H9 (cell line): ENCODE measurements at regions not wholly inside any gene's neighbourhood (a gene's known extent, or its start where the extent isn't known, plus 50 kb on each side); places are given as distances from the start of the nearest gene placed in this dataset.

Experiments used
- DNase-seq: peaks from one replicate; pipeline ENCODE4 v3.0.0-alpha.2; 2017
- H2AFZ ChIP-seq: one replicate; pipeline ENCODE4 v1.6.1; 2013; ENCODE audit warnings: mild to moderate bottlenecking, low read length, control low read depth, moderate library complexity
- H2AK5ac ChIP-seq: 2 replicates; pipeline ENCODE4 v1.6.1; 2013; ENCODE audit warnings: low read length, control low read depth, mixed read lengths; ENCODE audit not compliant: insufficient read length
- H2BK120ac ChIP-seq: one replicate; pipeline ENCODE4 v1.6.1; 2013; ENCODE audit warnings: low read depth, mild to moderate bottlenecking, low read length, control low read depth, inconsistent platforms; ENCODE audit not compliant: poor library complexity, severe bottlenecking
- H2BK12ac ChIP-seq: 2 replicates; pipeline ENCODE4 v1.6.1; 2013; ENCODE audit warnings: low read length, control low read depth, mixed read lengths, low read depth; ENCODE audit not compliant: insufficient read length
- H2BK15ac ChIP-seq: 2 replicates; pipeline ENCODE4 v1.6.1; 2013; ENCODE audit warnings: low read depth, low read length, control low read depth
- H2BK20ac ChIP-seq: one replicate; pipeline ENCODE4 v1.6.1; 2013; ENCODE audit warnings: low read depth, mild to moderate bottlenecking, low read length, control low read depth, inconsistent platforms; ENCODE audit not compliant: poor library complexity, severe bottlenecking
- H2BK5ac ChIP-seq: 2 replicates; pipeline ENCODE4 v1.6.1; 2013; ENCODE audit warnings: low read length, control low read depth, mixed read lengths; ENCODE audit not compliant: insufficient read length
- H3K14ac ChIP-seq: 2 replicates; pipeline ENCODE4 v1.6.1; 2013; ENCODE audit warnings: low read length, control low read depth; ENCODE audit not compliant: insufficient read depth
- H3K18ac ChIP-seq: 2 replicates; pipeline ENCODE4 v1.6.1; 2013; ENCODE audit warnings: low read depth, mild to moderate bottlenecking, mixed read lengths, low read length, control low read depth; ENCODE audit not compliant: insufficient read length
- H3K23ac ChIP-seq: 2 replicates; pipeline ENCODE4 v1.6.1; 2013; ENCODE audit warnings: low read length, control low read depth, mixed read lengths, low read depth; ENCODE audit not compliant: insufficient read length
- H3K23me2 ChIP-seq: 2 replicates; pipeline ENCODE4 v1.6.1; 2013; ENCODE audit warnings: low read depth, mild to moderate bottlenecking, mixed read lengths, low read length, control low read depth; ENCODE audit not compliant: insufficient read length, poor library complexity, severe bottlenecking
- H3K27ac ChIP-seq: 2 replicates; pipeline ENCODE4 v1.5.1; 2013; ENCODE audit warnings: low read length, control low read depth, mixed read lengths, low read depth; ENCODE audit not compliant: insufficient read length
- H3K27me3 ChIP-seq: 2 replicates; pipeline ENCODE4 v1.6.1; 2013; ENCODE audit warnings: low read length, control low read depth, inconsistent platforms; ENCODE audit not compliant: insufficient read depth
- H3K4ac ChIP-seq: 2 replicates; pipeline ENCODE4 v1.6.1; 2013; ENCODE audit warnings: low read depth, mild to moderate bottlenecking, control low read depth, inconsistent platforms, low read length, moderate library complexity
- H3K4me1 ChIP-seq: 2 replicates; pipeline ENCODE4 v1.6.1; 2013; ENCODE audit warnings: low read length, control low read depth, inconsistent platforms; ENCODE audit not compliant: insufficient read depth
- H3K4me2 ChIP-seq: 2 replicates; pipeline ENCODE4 v1.6.1; 2013; ENCODE audit warnings: low read length, control low read depth, mixed read lengths; ENCODE audit not compliant: insufficient read length, insufficient read depth
- H3K56ac ChIP-seq: 2 replicates; pipeline ENCODE4 v1.6.1; 2013; ENCODE audit warnings: low read depth, mild to moderate bottlenecking, mixed read lengths, low read length, control low read depth; ENCODE audit not compliant: insufficient read length
- H3K79me1 ChIP-seq: 2 replicates; pipeline ENCODE4 v1.6.1; 2013; ENCODE audit warnings: low read depth, mild to moderate bottlenecking, moderate library complexity, low read length, control low read depth, inconsistent platforms; ENCODE audit not compliant: insufficient read depth, poor library complexity, severe bottlenecking
- H3K79me2 ChIP-seq: 2 replicates; pipeline ENCODE4 v1.6.1; 2013; ENCODE audit warnings: low read length, control low read depth, inconsistent platforms; ENCODE audit not compliant: insufficient read depth
- H3K9ac ChIP-seq: 2 replicates; pipeline ENCODE4 v1.6.1; 2013; ENCODE audit warnings: low read length, control low read depth, mixed read lengths; ENCODE audit not compliant: insufficient read length; ENCODE audit errors: extremely low read depth
- H3K9me3 ChIP-seq: one replicate; pipeline ENCODE4 v1.6.1; 2013; ENCODE audit warnings: low read depth, low read length, inconsistent platforms; ENCODE audit not compliant: control insufficient read depth
- H3T11ph ChIP-seq: one replicate; pipeline ENCODE4 v1.6.1; 2013; ENCODE audit warnings: mild to moderate bottlenecking, low read length, control low read depth, inconsistent platforms
- H4K20me1 ChIP-seq: one replicate; pipeline ENCODE4 v1.6.1; 2013; ENCODE audit not compliant: control insufficient read depth, insufficient read length, insufficient read depth
- H4K5ac ChIP-seq: 2 replicates; pipeline ENCODE4 v1.6.1; 2013; ENCODE audit warnings: low read depth, mild to moderate bottlenecking, mixed read lengths, low read length, control low read depth; ENCODE audit not compliant: insufficient read length
- H4K8ac ChIP-seq: replicated peaks from 2 replicates; pipeline ENCODE4 v1.6.1; 2013; ENCODE audit warnings: low read length, control low read depth, mixed read lengths, low read depth; ENCODE audit not compliant: insufficient read length
- H4K91ac ChIP-seq: 2 replicates; pipeline ENCODE4 v1.6.1; 2013; ENCODE audit warnings: low read depth, mild to moderate bottlenecking, moderate library complexity, mixed read lengths, low read length, control low read depth; ENCODE audit not compliant: insufficient read length
- H3K27ac Mint-ChIP-seq, 3 experiments: 2 replicates in 2 of 3; 3 replicates in 1 of 3; pipeline ENCODE4 v1.8.0; 2020 to 2021; ENCODE audit warnings: mixed read lengths in 3 of 3, mild to moderate bottlenecking in 1 of 3, moderate library complexity in 1 of 3
- H3K27me3 Mint-ChIP-seq: 2 replicates; pipeline ENCODE4 v1.8.0; 2021; ENCODE audit warnings: low read depth, mild to moderate bottlenecking, moderate library complexity, mixed read lengths
- H3K36me3 Mint-ChIP-seq, 3 experiments: 2 replicates in 2 of 3; 3 replicates in 1 of 3; pipeline ENCODE4 v1.8.0; 2020 to 2021; ENCODE audit warnings: low read depth in 3 of 3, mixed read lengths in 3 of 3; ENCODE audit not compliant: insufficient read depth in 1 of 3
- H3K4me1 Mint-ChIP-seq, 2 experiments: 2 replicates each; pipeline ENCODE4 v1.8.0; 2020; ENCODE audit warnings: mixed read lengths in 2 of 2
- H3K4me3 Mint-ChIP-seq, 2 experiments: 2 replicates in 1 of 2; 3 replicates in 1 of 2; pipeline ENCODE4 v1.8.0; 2020 to 2021; ENCODE audit warnings: mild to moderate bottlenecking in 2 of 2, mixed read lengths in 2 of 2, moderate library complexity in 1 of 2
- H3K9me3 Mint-ChIP-seq, 2 experiments: 2 replicates in 1 of 2; 3 replicates in 1 of 2; pipeline ENCODE4 v1.8.0; 2020; ENCODE audit warnings: mild to moderate bottlenecking in 2 of 2, mixed read lengths in 2 of 2, moderate library complexity in 1 of 2
- WGBS: extraction: QIAGEN DNeasy Blood & Tissue Kit; methylation state at CpG from one replicate; pipeline ENCODE4 v1.1.7; 2013; ENCODE audit warnings: missing lambda C conversion rate, low lambda C conversion rate, mixed read lengths; ENCODE audit not compliant: insufficient read length; ENCODE audit errors: extremely low coverage; 5-methylcytosine and 5-hydroxymethylcytosine counted together
- TF ChIP-seq, protein P1 (sequence below): fragments of 200-600 bp; sonication (generic); conservative IDR thresholded peaks from 3 replicates; pipeline ENCODE4 v1.8.0; 2021; ENCODE audit warnings: antibody characterized with exemption, mild to moderate bottlenecking

DNA sequence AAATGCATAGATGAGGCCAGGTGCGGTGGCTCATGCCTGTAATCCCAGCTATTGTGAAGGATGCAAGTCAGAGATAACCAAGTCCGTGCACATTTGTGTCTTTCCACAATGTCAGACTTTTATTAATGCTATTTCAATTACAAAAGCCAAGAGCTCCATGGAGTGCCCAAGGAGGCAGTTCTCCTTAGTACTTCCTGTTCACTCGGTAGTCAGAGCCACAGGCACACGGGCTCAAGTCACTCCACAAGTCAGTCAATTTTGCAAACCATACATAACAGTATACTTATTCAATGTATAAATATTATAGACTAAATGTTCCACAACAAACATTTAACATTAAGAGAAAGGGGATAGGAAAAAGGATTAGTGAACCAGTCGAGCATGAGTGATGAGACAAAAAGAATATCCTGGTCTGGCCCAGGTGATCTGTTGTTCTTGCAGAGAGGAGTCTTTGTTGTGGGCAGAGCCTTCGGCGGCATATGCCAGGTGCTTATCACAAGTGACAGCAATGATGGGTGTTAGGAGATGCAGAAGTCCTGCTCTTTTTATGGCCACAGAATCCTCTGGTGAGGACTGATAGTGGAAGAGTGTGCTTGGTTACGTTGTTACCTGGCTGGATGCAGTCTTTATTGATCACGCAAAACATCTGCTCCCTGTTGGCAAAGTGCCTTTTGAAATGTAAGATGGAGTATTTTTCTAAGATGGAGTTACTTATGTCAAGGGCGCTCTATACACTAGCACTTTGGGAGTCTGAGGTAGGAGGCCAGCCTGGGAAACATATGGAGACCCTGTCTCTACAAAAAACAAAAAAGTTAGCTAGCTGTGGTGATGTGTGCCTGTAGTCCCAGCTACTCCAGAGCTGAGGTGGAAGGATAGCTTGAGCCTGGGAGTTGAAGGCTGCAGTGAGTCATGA is 167.0 kb upstream of the FBXL17 start:
- Histone ChIP-seq H3K56ac (no peak overlapping the region), H2BK20ac (no peak overlapping the region), H3K14ac (no peak overlapping the region), H4K5ac (no peak overlapping the region), H3K27me3 (no peaks in the 10 kb centered on the region), H2BK12ac (no peak overlapping the region), H4K20me1 (no peaks in the 10 kb centered on the region), H2BK5ac (no peak overlapping the region), H3K9me3 (no peaks in the 10 kb centered on the region), H3K4me1 (peaks cover 12% of the 10 kb centered on the region; the same call in 1 of the 2 replicates), H3K23me2 (no peaks in the 10 kb centered on the region), H2BK15ac (no peak overlapping the region), H2BK120ac (no peak overlapping the region), H3K23ac (no peak overlapping the region), H3K4me2 (no peak overlapping the region), H3K18ac (no peak overlapping the region), H3K79me2 (no peaks in the 10 kb centered on the region), H2AK5ac (no peak overlapping the region), H4K91ac (no peak overlapping the region), H3T11ph (no peak overlapping the region), H3K4ac (no peak overlapping the region), H2AFZ (no peak overlapping the region), H3K27ac (no peak overlapping the region), H3K79me1 (no peaks in the 10 kb centered on the region), H4K8ac (no peak overlapping the region), H3K9ac (no peak overlapping the region)
- TF ChIP-seq, protein P1, sequence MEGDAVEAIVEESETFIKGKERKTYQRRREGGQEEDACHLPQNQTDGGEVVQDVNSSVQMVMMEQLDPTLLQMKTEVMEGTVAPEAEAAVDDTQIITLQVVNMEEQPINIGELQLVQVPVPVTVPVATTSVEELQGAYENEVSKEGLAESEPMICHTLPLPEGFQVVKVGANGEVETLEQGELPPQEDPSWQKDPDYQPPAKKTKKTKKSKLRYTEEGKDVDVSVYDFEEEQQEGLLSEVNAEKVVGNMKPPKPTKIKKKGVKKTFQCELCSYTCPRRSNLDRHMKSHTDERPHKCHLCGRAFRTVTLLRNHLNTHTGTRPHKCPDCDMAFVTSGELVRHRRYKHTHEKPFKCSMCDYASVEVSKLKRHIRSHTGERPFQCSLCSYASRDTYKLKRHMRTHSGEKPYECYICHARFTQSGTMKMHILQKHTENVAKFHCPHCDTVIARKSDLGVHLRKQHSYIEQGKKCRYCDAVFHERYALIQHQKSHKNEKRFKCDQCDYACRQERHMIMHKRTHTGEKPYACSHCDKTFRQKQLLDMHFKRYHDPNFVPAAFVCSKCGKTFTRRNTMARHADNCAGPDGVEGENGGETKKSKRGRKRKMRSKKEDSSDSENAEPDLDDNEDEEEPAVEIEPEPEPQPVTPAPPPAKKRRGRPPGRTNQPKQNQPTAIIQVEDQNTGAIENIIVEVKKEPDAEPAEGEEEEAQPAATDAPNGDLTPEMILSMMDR, result no peak
- 0 out of 7 replicates have a peak overlapping the region, but pooled peaks of 1 of the 3 experiments have one; percentile 5 for H3K27ac Mint-ChIP-seq
- no peaks in the 10 kb centered on the region for H3K36me3 Mint-ChIP-seq
- H3K4me1 Mint-ChIP-seq, result peaks cover 13 to 38% of the 10 kb centered on the region in 2 experiments
- no peak for DNase-seq
- no peaks in the 10 kb centered on the region for H3K27me3 Mint-ChIP-seq
- no CpG with 5 or more reads among the region's 10 CpGs for whole genome bisulfite sequencing
- H3K4me3 Mint-ChIP-seq, result no peak overlapping the region
- no peaks in the 10 kb centered on the region; a peak in 1 of 5 replicates for H3K9me3 Mint-ChIP-seq
